IMR-90 (cell line): ENCODE measurements at regions not wholly inside any gene's neighbourhood (a gene's known extent, or its start where the extent isn't known, plus 50 kb on each side); places are given as distances from the start of the nearest gene placed in this dataset.

ENCODE experiments used
- ATAC-seq: fragments of 200-7000 bp; cut with Tn5 transposase; 2 replicates; pipeline ENCODE4 v1.9.1; 2020; ENCODE audit warnings: low read depth, mild to moderate bottlenecking, moderate library complexity
- BruUV-seq: library from RNA; stranded (reverse); fragments of 400-500 nt; replicated peaks from 2 replicates; lab custom pipeline; 2021; lab: Mats Ljungman, UMichigan
- CTCF ChIA-PET: fragments of 300-600 bp; formaldehyde crosslinking; extraction: SDS; loops from one replicate; lab custom pipeline; 2021; ENCODE audit warnings: antibody characterized with exemption; lab: Yijun Ruan, JAX
- POLR2A ChIA-PET: fragments of 300-600 bp; sonication (Branson Sonifier 250); formaldehyde crosslinking; loops from one replicate; lab custom pipeline; 2022; ENCODE audit warnings: antibody characterized with exemption; ENCODE audit not compliant: unreplicated experiment; lab: Charles Lee
- DNase-seq: peaks from one replicate; pipeline ENCODE4 v3.0.0; 2013
- H2AFZ ChIP-seq: replicated peaks from 2 replicates; pipeline ENCODE3; 2013; ENCODE audit warnings: low read length, mild to moderate bottlenecking; ENCODE audit not compliant: poor library complexity
- H2AK5ac ChIP-seq: 2 replicates; pipeline ENCODE4 v1.6.1; 2013; ENCODE audit warnings: low read depth, low read length, inconsistent platforms
- H2AK9ac ChIP-seq: replicated peaks from 2 replicates; pipeline ENCODE3; 2013; ENCODE audit warnings: mild to moderate bottlenecking, low read depth, low read length, moderate library complexity; ENCODE audit not compliant: poor library complexity
- H2BK120ac ChIP-seq: 2 replicates; pipeline ENCODE4 v1.6.1; 2013; ENCODE audit warnings: low read depth, low read length, inconsistent platforms
- H2BK15ac ChIP-seq: 3 replicates; pipeline ENCODE4 v1.6.1; 2013; ENCODE audit warnings: low read depth, low read length, inconsistent platforms
- H2BK20ac ChIP-seq: 2 replicates; pipeline ENCODE4 v1.6.1; 2013; ENCODE audit warnings: low read depth, mild to moderate bottlenecking, inconsistent platforms, low read length, moderate library complexity
- H2BK5ac ChIP-seq: 2 replicates; pipeline ENCODE4 v1.6.1; 2013; ENCODE audit warnings: mild to moderate bottlenecking, low read depth, low read length, inconsistent platforms; ENCODE audit not compliant: poor library complexity, severe bottlenecking
- H3K14ac ChIP-seq: replicated peaks from 2 replicates; pipeline ENCODE4 v1.6.1; 2013; ENCODE audit warnings: low read depth, low read length, inconsistent platforms
- H3K18ac ChIP-seq: 2 replicates; pipeline ENCODE4 v1.6.1; 2013; ENCODE audit warnings: low read depth, low read length, control low read depth
- H3K23ac ChIP-seq: 2 replicates; pipeline ENCODE4 v1.6.1; 2013; ENCODE audit warnings: low read depth, low read length, inconsistent platforms
- H3K27ac ChIP-seq: 2 replicates; pipeline ENCODE4 v1.5.1; 2013; ENCODE audit warnings: mild to moderate bottlenecking, control low read depth, low read length; ENCODE audit not compliant: insufficient read depth
- H3K27me3 ChIP-seq: 2 replicates; pipeline ENCODE4 v1.6.1; 2013; ENCODE audit warnings: low read length; ENCODE audit not compliant: control insufficient read depth, insufficient read depth
- H3K36me3 ChIP-seq: 2 replicates; pipeline ENCODE4 v1.6.1; 2013; ENCODE audit warnings: low read length, mixed read lengths; ENCODE audit not compliant: control insufficient read depth, insufficient read depth
- H3K4ac ChIP-seq: 2 replicates; pipeline ENCODE4 v1.6.1; 2013; ENCODE audit warnings: low read depth, low read length, inconsistent platforms
- H3K4me1 ChIP-seq: 2 replicates; pipeline ENCODE4 v1.6.1; 2013; ENCODE audit warnings: low read length, mixed read lengths; ENCODE audit not compliant: control insufficient read depth, insufficient read depth
- H3K4me2 ChIP-seq: 2 replicates; pipeline ENCODE4 v1.6.1; 2013; ENCODE audit warnings: low read depth, mild to moderate bottlenecking, control low read depth, low read length, moderate library complexity
- H3K4me3 ChIP-seq: 2 replicates; pipeline ENCODE4 v1.5.1; 2013; ENCODE audit warnings: low read depth, mild to moderate bottlenecking, control low read depth, low read length, moderate library complexity; ENCODE audit not compliant: insufficient read depth
- H3K56ac ChIP-seq: 2 replicates; pipeline ENCODE4 v1.6.1; 2013; ENCODE audit warnings: low read length, inconsistent platforms; ENCODE audit not compliant: insufficient read depth; ENCODE audit errors: extremely low read depth
- H3K79me1 ChIP-seq, 2 experiments: 2 replicates each; pipeline ENCODE4 v1.6.1; 2013; ENCODE audit warnings: low read length in 2 of 2, inconsistent platforms in 1 of 2, low read depth in 1 of 2
- H3K9ac ChIP-seq: 2 replicates; pipeline ENCODE4 v1.6.1; 2013; ENCODE audit warnings: low read depth, low read length, control low read depth
- H3K9me1 ChIP-seq: 2 replicates; pipeline ENCODE4 v1.6.1; 2013; ENCODE audit warnings: low read length, inconsistent platforms; ENCODE audit not compliant: insufficient read depth
- H3K9me3 ChIP-seq: 2 replicates; pipeline ENCODE4 v1.6.1; 2013; ENCODE audit warnings: low read length; ENCODE audit not compliant: control insufficient read depth, insufficient read depth
- H4K20me1 ChIP-seq: 2 replicates; pipeline ENCODE4 v1.6.1; 2013; ENCODE audit warnings: low read length, inconsistent platforms; ENCODE audit not compliant: insufficient read depth
- H4K5ac ChIP-seq: 2 replicates; pipeline ENCODE4 v1.6.1; 2013; ENCODE audit warnings: mild to moderate bottlenecking, low read depth, low read length, control low read depth
- H4K8ac ChIP-seq, 2 experiments: 2 replicates each; pipeline ENCODE4 v1.6.1; 2013; ENCODE audit warnings: low read depth in 2 of 2, low read length in 2 of 2, control low read depth in 1 of 2, inconsistent platforms in 1 of 2
- H4K91ac ChIP-seq: 2 replicates; pipeline ENCODE4 v1.6.1; 2013; ENCODE audit warnings: low read depth, low read length, inconsistent platforms; ENCODE audit not compliant: insufficient read depth
- MAFK ChIP-seq: IDR thresholded peaks from 2 replicates; pipeline ENCODE4 v1.6.1; 2012; ENCODE audit warnings: low read depth, low read length, improper control_type of control experiment
- MAZ ChIP-seq: IDR thresholded peaks from 2 replicates; pipeline ENCODE4 v1.6.1; 2012; ENCODE audit warnings: low read depth, mild to moderate bottlenecking, low read length, improper control_type of control experiment, moderate library complexity, borderline replicate concordance
- NFE2L2 ChIP-seq: fragments of 150-350 bp; IDR thresholded peaks from 2 replicates; pipeline ENCODE4 v1.6.1; 2016; ENCODE audit warnings: low read depth, mild to moderate bottlenecking, low read length
- RFX5 ChIP-seq: IDR thresholded peaks from 2 replicates; pipeline ENCODE4 v1.8.0; 2012; ENCODE audit warnings: low read depth, mild to moderate bottlenecking, low read length, moderate library complexity
- WGBS, 2 experiments: methylation state at CpG; one replicate each; pipeline versions ENCODE4 v1.1.5 to v1.1.7; 2013; ENCODE audit warnings: missing lambda C conversion rate in 2 of 2; ENCODE audit not compliant: insufficient read length in 1 of 2; ENCODE audit errors: extremely low coverage in 2 of 2; 5-methylcytosine and 5-hydroxymethylcytosine counted together
- dilution Hi-C: fragments of 300-500 bp; cut with HindIII; formaldehyde crosslinking; loops from one replicate; pipeline ENCODE4 v1.14.3; 2018; ENCODE audit warnings: low sequenced_read_pairs; ENCODE audit not compliant: unreplicated experiment
- in situ Hi-C: fragments of 300-500 bp; cut with MboI; formaldehyde crosslinking; loops from 3 replicates; pipeline ENCODE4 v1.14.3; 2019; ENCODE audit warnings: low sequenced_read_pairs, inconsistent platforms, mixed read lengths
- intact Hi-C: fragments of 100-400 bp; cut with micrococcal nuclease; formaldehyde crosslinking; loops from 2 replicates; pipeline ENCODE4 v1.10.0; 2022

DNA sequence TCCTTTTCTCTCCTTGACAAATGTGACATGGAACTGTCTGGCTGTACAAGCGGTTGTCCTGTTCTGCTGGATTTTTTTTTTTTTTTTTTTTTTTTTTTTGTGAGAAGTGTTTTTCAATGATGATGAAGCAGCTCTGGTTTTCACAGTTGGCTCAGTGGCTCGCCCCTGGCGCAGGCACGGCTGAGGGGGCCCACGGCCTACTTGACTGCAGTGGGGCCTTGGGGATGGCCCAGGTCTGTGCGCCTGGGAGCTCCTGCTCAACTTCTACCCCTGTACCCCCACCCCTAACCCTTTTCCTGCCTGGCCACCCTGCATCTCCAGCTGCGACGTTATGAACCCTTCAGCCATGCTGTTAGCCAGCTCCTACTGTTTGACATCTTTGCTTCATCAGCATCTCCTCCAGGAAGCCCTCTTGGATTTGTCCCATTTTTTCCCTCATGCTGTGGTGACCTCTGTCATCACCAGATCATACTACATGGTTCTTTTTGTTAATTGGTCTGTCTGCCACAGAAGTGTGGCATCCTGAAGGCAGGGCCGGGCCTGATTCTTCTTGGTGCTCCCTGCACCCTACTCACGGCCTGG, 167.9 kb downstream of the INHBB start:
- no peak overlapping the region for H2BK5ac ChIP-seq
- H2BK20ac ChIP-seq: no peak overlapping the region
- ChIA-PET POLR2A (no interaction called here), CTCF (interaction anchor here (0.6 to 1.0 kb wide), 2 partner anchors 69 to 1350 kb away, joined by 3 read pairs; no protein-coding TSS in a partner anchor)
- no peaks in the 10 kb centered on the region for H3K9me1 ChIP-seq
- H2AK5ac ChIP-seq: no peak overlapping the region
- ATAC-seq (no peak), DNase-seq (no peak)
- H3K14ac ChIP-seq: no peak overlapping the region
- no peak overlapping the region for H2AFZ ChIP-seq
- 0 out of 2 replicates have a peak, but pooled peaks cover 1% of the 10 kb centered on the region for H3K4me1 ChIP-seq
- peaks cover 46% of the 10 kb centered on the region for H3K27me3 ChIP-seq
- H3K23ac ChIP-seq: no peak overlapping the region
- H2BK15ac ChIP-seq: no peak overlapping the region
- H3K56ac ChIP-seq: no peak overlapping the region
- H2BK120ac ChIP-seq: no peak overlapping the region
- dilution Hi-C loops (no loop called here), intact Hi-C loops (no loop called here), in situ Hi-C loops (no loop called here)
- H3K4me2 ChIP-seq: no peak overlapping the region
- H3K79me1 ChIP-seq: no peaks in the 10 kb centered on the region
- no peak overlapping the region for H4K91ac ChIP-seq
- no TSS peak for BruUV-seq
- no peak overlapping the region for H2AK9ac ChIP-seq
- H3K4ac ChIP-seq: no peak overlapping the region
- TF ChIP-seq MAFK: no peak
- TF ChIP-seq MAZ: no peak
- TF ChIP-seq RFX5: no peak
- no peak for TF ChIP-seq NFE2L2
- WGBS, 2 experiments: 80% methylated on average over 8 of the region's 10 CpGs; no CpG with 5 or more reads in 1 of the 2 experiments
- H3K18ac ChIP-seq: no peak overlapping the region
- H3K9me3 ChIP-seq: no peaks in the 10 kb centered on the region
- H3K9ac ChIP-seq: no peak overlapping the region
- H3K36me3 ChIP-seq: no peaks in the 10 kb centered on the region
- no peak overlapping the region for H4K5ac ChIP-seq
- no peak overlapping the region for H3K4me3 ChIP-seq
- no peak overlapping the region for H4K8ac ChIP-seq
- no peaks in the 10 kb centered on the region for H4K20me1 ChIP-seq
- H3K27ac ChIP-seq: no peak overlapping the region
